Common myeloid progenitor, CD34-positive (primary cell): ENCODE measurements at regions not wholly inside any gene's neighbourhood (a gene's known extent, or its start where the extent isn't known, plus 50 kb on each side); places are given as distances from the start of the nearest gene placed in this dataset.

Experiments
- CTCF ChIA-PET: fragments of 350-600 bp; sonication (Branson Sonifier 250); formaldehyde crosslinking; loops from one replicate; lab custom pipeline; 2021; ENCODE audit warnings: antibody characterized with exemption; lab: Charles Lee
- POLR2A ChIA-PET: fragments of 350-600 bp; sonication (Branson Sonifier 250); formaldehyde crosslinking; loops from one replicate; lab custom pipeline; 2021; ENCODE audit warnings: antibody characterized with exemption; lab: Charles Lee
- DNase-seq, 3 donors: peaks; one replicate each; pipeline versions ENCODE4 v3.0.0 to v3.0.0-alpha.2; 2013
- H3K27ac ChIP-seq, 2 experiments: 1 replicate in 1 of 2; 2 replicates in 1 of 2; pipeline ENCODE4 v1.7.0; 2013; ENCODE audit warnings: inconsistent platforms in 2 of 2, low read length in 2 of 2, mild to moderate bottlenecking in 2 of 2, low read depth in 1 of 2, moderate library complexity in 1 of 2; ENCODE audit not compliant: severe bottlenecking in 2 of 2, insufficient read depth in 1 of 2, poor library complexity in 1 of 2
- H3K27me3 ChIP-seq, 5 experiments: replicated peaks in 2 of 5; 1 replicate in 3 of 5; 2 replicates in 2 of 5; pipeline versions ENCODE4 v1.6.1 to v1.7.0; 2013; ENCODE audit warnings: low read length in 4 of 5, mild to moderate bottlenecking in 2 of 5, moderate library complexity in 2 of 5, inconsistent platforms in 1 of 5; ENCODE audit not compliant: insufficient read depth in 5 of 5, control insufficient read depth in 4 of 5
- H3K36me3 ChIP-seq, 4 experiments: 1 replicate in 2 of 4; 2 replicates in 2 of 4; pipeline versions ENCODE4 v1.6.1 to v1.7.0; 2013; ENCODE audit warnings: low read length in 3 of 4, control low read depth in 1 of 4, mild to moderate bottlenecking in 1 of 4; ENCODE audit not compliant: control insufficient read depth in 4 of 4, insufficient read depth in 4 of 4
- H3K4me1 ChIP-seq, 4 experiments: 1 replicate in 3 of 4; 2 replicates in 1 of 4; pipeline versions ENCODE4 v1.6.1 to v1.7.1; 2013; ENCODE audit warnings: low read length in 3 of 4, mild to moderate bottlenecking in 3 of 4, control low read depth in 1 of 4, inconsistent platforms in 1 of 4, moderate library complexity in 1 of 4; ENCODE audit not compliant: control insufficient read depth in 4 of 4, insufficient read depth in 4 of 4; ENCODE audit errors: control extremely low read depth in 1 of 4
- H3K4me3 ChIP-seq, 7 experiments: 1 replicate in 4 of 7; 2 replicates in 3 of 7; pipeline versions ENCODE4 v1.5.1 to v1.7.0; 2013; ENCODE audit warnings: mild to moderate bottlenecking in 7 of 7, low read length in 6 of 7, moderate library complexity in 6 of 7, inconsistent platforms in 2 of 7, low read depth in 2 of 7, control low read depth in 1 of 7; ENCODE audit not compliant: insufficient read depth in 4 of 7, control insufficient read depth in 1 of 7; ENCODE audit errors: extremely low read depth in 1 of 7
- H3K9me3 ChIP-seq, 5 experiments: 1 replicate in 4 of 5; 2 replicates in 1 of 5; pipeline versions ENCODE4 v1.6.1 to v1.7.1; 2013; ENCODE audit warnings: low read length in 4 of 5, mild to moderate bottlenecking in 2 of 5, inconsistent platforms in 1 of 5, low read depth in 1 of 5, moderate library complexity in 1 of 5; ENCODE audit not compliant: control insufficient read depth in 4 of 5, insufficient read depth in 2 of 5; ENCODE audit errors: control extremely low read depth in 1 of 5
- WGBS: methylation state at CpG from one replicate; pipeline ENCODE4 v1.1.5; 2013; ENCODE audit not compliant: insufficient coverage; 5-methylcytosine and 5-hydroxymethylcytosine counted together

DNA sequence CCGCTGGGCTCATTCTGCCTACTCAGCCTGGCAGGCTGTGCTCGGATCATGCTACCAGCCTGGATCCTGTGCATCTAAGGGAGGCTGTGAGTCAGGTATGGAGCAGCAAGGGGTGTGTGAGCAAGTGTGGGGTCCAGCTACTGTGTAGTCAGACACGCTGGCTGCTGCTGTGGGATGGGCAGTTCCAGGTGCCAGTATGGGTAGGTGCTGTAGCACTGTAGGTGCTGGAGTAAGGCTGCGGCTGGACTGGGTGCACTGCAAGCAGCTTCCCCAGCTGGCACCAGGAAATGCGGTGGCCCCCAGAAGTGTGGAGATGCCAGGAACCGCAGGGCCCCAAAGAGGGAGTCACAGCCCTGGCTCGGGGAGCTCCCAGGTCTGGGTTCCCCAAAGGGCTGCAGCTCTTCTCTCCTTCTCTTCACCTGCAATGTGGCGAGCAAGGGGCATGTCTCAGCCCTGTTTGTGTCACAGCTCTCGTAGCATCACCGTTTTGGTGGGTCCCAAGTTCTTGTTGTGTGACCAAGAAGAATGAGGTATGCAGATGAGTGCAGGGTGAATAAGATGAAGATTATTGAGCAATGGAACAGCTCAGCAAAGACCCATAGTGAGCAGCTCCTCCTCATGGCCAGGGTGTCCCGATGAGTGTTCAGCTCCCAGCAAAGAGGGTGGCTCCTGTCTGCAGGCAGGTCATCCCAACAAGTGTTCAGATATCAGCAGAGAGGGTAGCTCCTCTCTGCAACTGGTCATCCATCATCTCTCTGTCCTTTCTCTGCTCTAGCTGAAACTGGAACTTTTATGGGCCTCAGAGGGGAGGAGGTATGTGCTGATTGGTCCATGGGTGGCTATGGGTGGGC, 462.9 kb downstream of the TBC1D22A start:
- ChIA-PET POLR2A (no interaction called here), CTCF (no interaction called here)
- WGBS, result 100% methylated on average over 7 of the region's 11 CpGs
- Histone ChIP-seq H3K4me1 (no peaks in the 10 kb centered on the region), H3K27ac (no peak overlapping the region), H3K36me3 (no peaks in the 10 kb centered on the region), H3K4me3 (no peak overlapping the region), H3K27me3 (no peaks in the 10 kb centered on the region), H3K9me3 (no peaks in the 10 kb centered on the region)
- DNase-seq, result no peak
